HG03342 (cell line): ENCODE measurements at regions not wholly inside any gene's neighbourhood (a gene's known extent, or its start where the extent isn't known, plus 50 kb on each side); places are given as distances from the start of the nearest gene placed in this dataset.
"Not testable (repeated sequence)": the region's sequence is repeated elsewhere in the genome, so short reads cannot be mapped to it uniquely, and the experiment has no call there.

Experiments used
- ATAC-seq: cut with Tn5 transposase; IDR thresholded peaks from one replicate; pipeline ENCODE4 v1.9.1; 2021; ENCODE audit warnings: mild to moderate bottlenecking, moderate library complexity; ENCODE audit not compliant: unreplicated experiment

DNA sequence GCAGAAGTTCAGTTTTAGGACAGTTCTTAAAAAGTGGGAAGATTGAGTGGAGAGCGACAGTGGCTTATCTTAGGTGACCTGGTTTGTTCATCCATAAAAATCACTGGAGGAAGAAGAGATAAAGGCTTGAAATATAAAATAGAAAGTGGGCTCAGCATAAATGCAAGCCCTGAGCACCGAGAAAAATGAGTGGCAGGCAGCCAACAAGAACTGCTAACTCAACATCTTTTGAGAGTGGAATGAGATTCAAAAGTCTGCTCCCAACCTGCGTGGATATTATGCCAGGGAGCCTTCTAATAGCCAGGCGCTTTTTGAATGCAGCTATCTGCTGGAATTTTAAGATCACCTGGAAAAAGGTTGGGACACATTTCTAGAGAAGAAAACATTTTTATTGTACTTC is 666.5 kb downstream of the FLRT2 start:
- no peak for ATAC-seq

- ATAC-seq: no peak
Observed at GRCh38 chr14:86193756-86194155, 663.8 kb downstream of the FLRT2 start.

- ATAC-seq: no peak
Observed at GRCh38 chr14:86179980-86180379, 650.0 kb downstream of the FLRT2 start.

GRCh38 chr14:86168371-86168770 is 638.4 kb downstream of the FLRT2 start:
- no peak for ATAC-seq

GRCh38 chr14:86166541-86166940 is 636.6 kb downstream of the FLRT2 start:
- no peak for ATAC-seq

DNA sequence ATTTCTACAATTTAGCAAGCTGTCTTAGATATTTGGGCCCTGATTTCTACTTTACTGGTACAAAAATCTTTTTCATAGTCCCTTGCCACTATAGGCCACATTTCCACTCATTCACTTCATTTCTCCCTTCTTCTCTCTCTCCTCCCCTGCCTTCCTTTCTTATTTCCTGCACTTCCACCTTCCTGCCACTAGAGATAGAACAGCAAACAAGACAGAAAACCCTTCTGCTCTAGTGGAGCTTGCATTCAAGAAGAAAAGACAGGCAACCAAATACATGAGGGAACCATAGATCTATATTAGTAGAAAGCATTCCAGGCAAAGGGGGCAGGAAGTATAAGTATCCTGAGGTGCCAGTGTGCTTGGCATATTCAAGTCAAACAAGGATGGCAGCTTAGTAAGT is 623.5 kb downstream of the FLRT2 start:
- no peak for ATAC-seq

DNA sequence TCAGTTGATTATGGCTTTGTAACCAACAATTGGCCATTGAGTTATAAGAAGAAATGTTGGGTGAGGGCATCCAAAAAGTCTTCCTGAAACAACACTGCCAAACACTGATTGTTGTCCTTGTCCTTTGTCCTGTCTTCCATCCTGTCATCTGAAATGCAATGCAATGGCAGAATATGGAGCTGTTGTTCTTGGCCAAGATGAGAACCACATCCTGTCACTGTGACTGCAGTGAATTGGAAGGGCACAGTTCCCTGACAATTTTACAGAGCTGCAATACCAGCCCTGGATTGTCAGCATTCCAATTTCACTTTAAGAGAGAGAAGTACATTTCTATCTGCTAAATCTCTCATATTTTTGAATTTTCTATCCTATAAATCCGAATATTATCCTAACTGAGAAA is 613.3 kb downstream of the FLRT2 start:
- ATAC-seq: no peak

GRCh38 chr14:86141966-86142365 is 612.0 kb downstream of the FLRT2 start:
- no peak for ATAC-seq

GRCh38 chr14:86129426-86129825 is 599.5 kb downstream of the FLRT2 start:
- no peak for ATAC-seq

DNA sequence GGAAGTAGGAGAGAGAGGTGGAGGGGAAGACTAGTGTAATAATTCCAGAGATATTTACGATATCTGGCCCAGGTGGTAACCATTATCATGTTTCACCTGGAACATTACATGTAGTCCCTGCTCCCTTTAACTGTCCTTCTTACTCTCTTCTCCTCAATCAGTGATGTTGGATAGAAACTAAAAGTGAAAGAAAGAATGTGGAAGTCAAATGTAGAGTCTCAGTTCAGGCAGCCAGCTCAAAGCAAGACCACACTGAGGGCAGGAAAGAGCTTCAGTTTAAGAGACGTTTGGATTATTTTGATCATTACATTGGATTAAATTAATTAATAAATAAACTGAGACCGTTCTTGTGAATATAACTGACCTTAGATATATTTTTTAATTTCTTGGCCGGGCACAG is 594.4 kb downstream of the FLRT2 start:
- ATAC-seq: peak; percentile 64

DNA sequence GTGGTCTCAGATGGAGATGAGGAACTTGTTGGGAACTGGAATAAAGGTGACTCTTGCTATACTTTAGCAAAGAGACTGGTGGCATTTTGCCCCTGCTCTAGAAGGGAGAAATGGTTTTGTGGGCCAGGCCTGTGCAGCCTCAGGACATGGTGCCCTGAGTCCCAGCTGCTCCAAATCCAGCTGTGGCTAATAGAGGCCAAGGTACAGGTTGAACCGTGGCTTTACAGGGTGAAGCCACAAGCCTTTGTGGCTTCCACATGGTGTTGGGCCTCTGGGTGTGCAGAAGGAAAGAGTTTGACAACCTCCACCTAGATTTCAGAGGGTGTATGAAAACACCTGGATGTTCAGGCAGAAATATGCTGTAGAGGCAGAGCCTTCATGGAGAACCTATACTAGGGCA is 586.0 kb downstream of the FLRT2 start:
- no peak for ATAC-seq

GRCh38 chr14:86110871-86111270 is 580.9 kb downstream of the FLRT2 start:
- not testable (repeated sequence) for ATAC-seq

DNA sequence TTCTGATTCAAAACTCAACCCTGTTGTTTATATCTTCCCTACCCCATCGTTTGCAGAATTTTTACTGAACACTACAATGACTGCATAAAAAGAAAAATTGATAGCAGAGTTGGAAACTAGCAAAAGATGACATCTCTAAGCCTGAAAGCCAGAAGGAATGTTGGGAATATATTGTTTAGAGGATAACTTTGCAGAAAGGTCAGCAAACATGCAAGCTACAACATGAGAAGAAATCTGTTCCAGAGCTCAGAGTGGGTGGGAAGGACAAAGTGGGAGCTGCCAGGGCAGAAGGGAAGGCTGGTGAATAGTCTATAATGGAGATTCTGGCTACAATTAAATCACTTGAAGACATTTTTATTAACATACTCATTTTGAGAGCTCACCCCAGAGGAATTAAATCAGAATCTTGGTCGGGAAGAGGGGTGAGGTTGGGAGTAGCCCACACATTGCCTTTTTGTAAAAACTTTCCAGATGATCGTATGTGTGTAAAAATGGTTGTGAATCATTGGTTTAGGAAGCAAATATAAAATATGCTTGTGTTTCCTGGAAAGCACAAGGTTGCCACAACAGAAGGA is 574.8 kb downstream of the FLRT2 start:
- no peak for ATAC-seq

DNA sequence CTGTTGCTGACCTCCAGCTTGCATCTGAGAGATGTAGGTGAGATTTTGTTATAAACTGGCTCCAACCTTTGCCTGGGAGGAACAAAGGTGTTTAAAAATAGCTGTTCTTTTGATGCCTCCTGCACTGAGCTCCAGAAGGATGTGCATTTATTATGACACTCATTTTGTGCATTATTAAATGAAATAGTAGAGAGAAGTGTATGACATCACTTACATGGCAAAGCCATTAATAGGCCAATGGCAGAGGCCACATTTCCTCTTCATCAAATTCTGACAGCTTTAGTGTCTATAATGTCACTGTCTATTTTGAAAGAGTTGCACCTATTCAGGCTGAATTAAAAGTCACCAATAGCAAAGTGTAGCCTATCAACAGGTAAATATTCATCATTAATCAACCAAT is 564.6 kb downstream of the FLRT2 start:
- ATAC-seq: no peak

DNA sequence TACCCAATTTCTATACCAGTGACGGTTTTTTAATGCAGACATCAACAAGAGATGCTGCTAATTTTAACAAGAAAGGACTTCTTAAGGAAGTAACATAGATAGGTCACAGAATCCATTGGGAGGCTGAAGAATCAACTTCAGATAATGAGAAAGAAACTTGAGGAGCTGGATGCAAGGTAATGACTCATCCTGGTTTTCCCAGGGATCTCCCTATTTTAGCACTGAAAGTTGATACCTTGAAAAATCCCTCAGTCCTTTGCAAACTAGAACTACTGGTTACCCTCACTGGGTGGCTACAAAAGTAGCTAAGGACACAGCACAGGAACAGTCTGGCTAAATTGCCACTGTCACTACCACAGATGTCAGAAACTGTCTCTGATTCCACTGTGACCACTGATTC is 561.9 kb downstream of the FLRT2 start:
- ATAC-seq: no peak

- no peak for ATAC-seq
Observed at GRCh38 chr14:86088156-86088555, 558.2 kb downstream of the FLRT2 start.

DNA sequence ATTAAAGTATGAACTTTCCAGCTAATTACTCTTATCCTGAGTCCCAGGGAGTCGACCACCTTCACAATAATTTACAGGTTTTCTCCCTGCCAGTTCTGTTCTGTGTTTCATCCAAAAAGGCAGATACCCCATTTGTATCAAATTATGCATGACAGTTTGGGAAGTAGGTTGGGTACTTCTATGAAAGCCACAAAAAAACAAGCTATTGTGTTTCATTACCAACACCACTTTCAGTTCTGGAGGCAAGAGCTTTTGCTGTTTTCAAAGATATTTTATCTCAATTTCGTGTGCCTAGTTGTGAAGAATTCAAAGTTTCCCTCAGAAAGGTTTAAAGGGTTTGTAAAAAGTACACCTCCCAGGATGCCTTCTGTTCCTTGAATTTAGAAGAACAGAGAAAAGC is 557.4 kb downstream of the FLRT2 start:
- no peak for ATAC-seq

DNA sequence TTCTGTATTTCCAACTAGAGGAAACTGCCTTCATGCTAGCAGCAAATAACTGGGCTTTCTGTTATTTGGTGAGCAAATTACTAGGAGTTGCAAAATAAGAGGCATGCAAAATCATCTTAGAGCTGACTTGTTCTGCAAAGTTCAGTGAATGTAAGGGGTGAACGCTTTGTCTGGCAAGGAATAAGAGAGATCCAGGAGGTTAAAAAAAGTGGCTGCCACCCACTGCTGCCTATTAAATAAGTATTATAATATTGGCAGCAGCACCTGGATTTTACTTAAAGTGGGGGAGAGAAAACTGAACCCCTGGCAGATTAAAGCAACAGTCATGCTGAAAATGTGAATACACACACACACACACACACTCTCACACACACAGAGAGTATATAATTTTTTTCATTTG is 557.0 kb downstream of the FLRT2 start:
- ATAC-seq: no peak

GRCh38 chr14:86084097-86084496 is 554.2 kb downstream of the FLRT2 start:
- no peak for ATAC-seq

- no peak for ATAC-seq
Observed at GRCh38 chr14:86083616-86084015, 553.7 kb downstream of the FLRT2 start.

GRCh38 chr14:86072116-86072894 is 542.4 kb downstream of the FLRT2 start:
- no peak for ATAC-seq

DNA sequence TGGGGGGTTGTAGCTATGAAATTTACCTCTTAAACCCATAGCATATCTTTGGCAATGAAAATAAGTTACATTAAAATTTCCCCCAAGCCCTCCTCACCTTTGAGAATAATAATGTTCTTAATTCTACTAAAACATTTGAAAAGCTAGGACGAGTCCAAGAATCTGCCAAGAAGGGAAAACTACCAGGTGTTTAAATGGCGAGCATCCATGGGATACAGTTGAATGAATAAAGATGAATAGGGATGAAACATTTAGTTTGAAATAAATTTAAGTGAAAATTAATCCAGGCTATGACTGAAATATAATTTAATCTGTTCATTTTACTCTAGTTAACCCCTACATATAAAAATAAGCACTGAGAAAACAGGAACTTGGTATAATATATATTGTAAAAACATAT is 536.7 kb downstream of the FLRT2 start:
- no peak for ATAC-seq

GRCh38 chr14:86065407-86065806 is 535.5 kb downstream of the FLRT2 start:
- ATAC-seq: no peak
